ENCODE measurements at regions not wholly inside any gene's neighbourhood (a gene's known extent, or its start where the extent isn't known, plus 50 kb on each side); places are given as distances from the start of the nearest gene placed in this dataset.

GRCh38 chr13:70520275-70521036 is 412.2 kb upstream of the KLHL1 start:
- dilution Hi-C loops (cut with MboI; ENCODE audit: extremely low pct_ligation_motif_present, low sequenced_read_pairs): no loop called here

GRCh38 chr13:70518081-70518480 is 409.8 kb upstream of the KLHL1 start:
- H2AFZ ChIP-seq (ENCODE audit: control insufficient read depth, low read length): no peak overlapping the region
- no peaks in the 10 kb centered on the region for H3K79me2 ChIP-seq (ENCODE audit: control insufficient read depth, insufficient read depth, low read length)
- H3K27ac ChIP-seq (ENCODE audit: control insufficient read depth, insufficient read depth, low read length): no peak overlapping the region
- H3K9ac ChIP-seq (ENCODE audit: control insufficient read depth, extremely low read depth, insufficient read depth, low read length): no peak overlapping the region
- no peaks in the 10 kb centered on the region for H3K36me3 ChIP-seq (ENCODE audit: control insufficient read depth in 2 of 2, extremely low read depth in 1 of 2, insufficient read depth in 2 of 2, low read length in 2 of 2)
- no peak for TF ChIP-seq EZH2 (IDR thresholded peaks at IDR 0.05; ENCODE audit: low read length)
- TF ChIP-seq CTCF (optimal IDR thresholded peaks at IDR 0.05 in 1 of 3, IDR thresholded peaks at IDR 0.05 in 1 of 3, conservative IDR thresholded peaks at IDR 0.05 in 1 of 3; ENCODE audit: extremely low read depth in 1 of 3, insufficient read depth in 2 of 3, low read length in 3 of 3): no peak
- FAIRE-seq: no peak
- dilution Hi-C loops (cut with MboI; ENCODE audit: extremely low pct_ligation_motif_present, low sequenced_read_pairs): no loop called here
- no peak overlapping the region for H3K4me3 ChIP-seq (ENCODE audit: control insufficient read depth in 2 of 3, extremely low read depth in 1 of 3, insufficient read depth in 2 of 3, low read depth in 1 of 3, low read length in 3 of 3)
- no peaks in the 10 kb centered on the region for H3K9me3 ChIP-seq (ENCODE audit: control insufficient read depth, low read depth, low read length)
- no peak for DNase-seq (ENCODE audit: low read depth, low spot score)
- H3K9me1 ChIP-seq (ENCODE audit: control insufficient read depth, extremely low read depth, insufficient read depth, low read length): no peaks in the 10 kb centered on the region
- H3K4me1 ChIP-seq (ENCODE audit: control insufficient read depth, extremely low read depth, insufficient read depth, low read length): no peaks in the 10 kb centered on the region
- no peak overlapping the region for H3K4me2 ChIP-seq (ENCODE audit: control insufficient read depth, extremely low read depth, insufficient read depth, low read depth, low read length)
- H4K20me1 ChIP-seq (ENCODE audit: control insufficient read depth, extremely low read depth, insufficient read depth, low read length): no peaks in the 10 kb centered on the region
- H3K27me3 ChIP-seq (ENCODE audit: control insufficient read depth, extremely low read depth, insufficient read depth, low read length): no peaks in the 10 kb centered on the region

More at GRCh38 chr13:70520275-70521036, 412.2 kb upstream of the KLHL1 start:
- TF ChIP-seq EZH2 (IDR thresholded peaks at IDR 0.05; ENCODE audit: low read length) (no peak), CTCF (optimal IDR thresholded peaks at IDR 0.05 in 1 of 3, IDR thresholded peaks at IDR 0.05 in 1 of 3, conservative IDR thresholded peaks at IDR 0.05 in 1 of 3; ENCODE audit: extremely low read depth in 1 of 3, insufficient read depth in 2 of 3, low read length in 3 of 3) (no peak)
- H3K9me3 ChIP-seq (ENCODE audit: control insufficient read depth, low read depth, low read length): no peaks in the 10 kb centered on the region
- DNase-seq (ENCODE audit: low read depth, low spot score): no peak
- no peak overlapping the region for H3K27ac ChIP-seq (ENCODE audit: control insufficient read depth, insufficient read depth, low read length)
- no peaks in the 10 kb centered on the region for H4K20me1 ChIP-seq (ENCODE audit: control insufficient read depth, extremely low read depth, insufficient read depth, low read length)
- no peaks in the 10 kb centered on the region for H3K79me2 ChIP-seq (ENCODE audit: control insufficient read depth, insufficient read depth, low read length)
- H3K9me1 ChIP-seq (ENCODE audit: control insufficient read depth, extremely low read depth, insufficient read depth, low read length): no peaks in the 10 kb centered on the region
- FAIRE-seq: no peak
- H3K4me1 ChIP-seq (ENCODE audit: control insufficient read depth, extremely low read depth, insufficient read depth, low read length): no peaks in the 10 kb centered on the region
- H3K27me3 ChIP-seq (ENCODE audit: control insufficient read depth, extremely low read depth, insufficient read depth, low read length): no peaks in the 10 kb centered on the region
- H3K4me3 ChIP-seq (ENCODE audit: control insufficient read depth in 2 of 3, extremely low read depth in 1 of 3, insufficient read depth in 2 of 3, low read depth in 1 of 3, low read length in 3 of 3): no peak overlapping the region
- H3K36me3 ChIP-seq (ENCODE audit: control insufficient read depth in 2 of 2, extremely low read depth in 1 of 2, insufficient read depth in 2 of 2, low read length in 2 of 2): no peaks in the 10 kb centered on the region
- no peak overlapping the region for H3K9ac ChIP-seq (ENCODE audit: control insufficient read depth, extremely low read depth, insufficient read depth, low read length)
- no peak overlapping the region for H2AFZ ChIP-seq (ENCODE audit: control insufficient read depth, low read length)
- H3K4me2 ChIP-seq (ENCODE audit: control insufficient read depth, extremely low read depth, insufficient read depth, low read depth, low read length): no peak overlapping the region
